HL-60 (cell line): ENCODE measurements at regions not wholly inside any gene's neighbourhood (a gene's known extent, or its start where the extent isn't known, plus 50 kb on each side); places are given as distances from the start of the nearest gene placed in this dataset.

Experiments
- DNase-seq, 2 experiments: peaks; one replicate each; pipeline ENCODE4 v3.0.0-alpha.2; 2010 to 2020; ENCODE audit warnings: low read depth in 1 of 2, low spot score in 1 of 2
- H3K27ac ChIP-seq: fragments of 250-450 bp; sonication (Bioruptor Pico); replicated peaks from 2 replicates; pipeline ENCODE4 v1.5.1; 2020; ENCODE audit warnings: mild to moderate bottlenecking, moderate library complexity
- H3K27me3 ChIP-seq: fragments of 250-450 bp; sonication (Bioruptor Pico); 2 replicates; pipeline ENCODE4 v1.5.1; 2021; ENCODE audit warnings: mild to moderate bottlenecking, moderate library complexity; ENCODE audit not compliant: insufficient read depth, poor library complexity, severe bottlenecking
- H3K4me3 ChIP-seq: replicated peaks from 2 replicates; pipeline ENCODE4 v1.5.1; 2011; ENCODE audit warnings: mild to moderate bottlenecking, control low read depth, low read length; ENCODE audit not compliant: insufficient read depth
- GABPA ChIP-seq: IDR thresholded peaks from 2 replicates; pipeline ENCODE4 v1.6.1; 2012; ENCODE audit warnings: low read depth
- POLR2AphosphoS5 ChIP-seq: IDR thresholded peaks from 2 replicates; pipeline ENCODE4 v1.6.1; 2012; ENCODE audit warnings: low read depth
- SPI1 ChIP-seq: IDR thresholded peaks from 2 replicates; pipeline ENCODE4 v1.6.1; 2012; ENCODE audit warnings: low read depth, mild to moderate bottlenecking, borderline replicate concordance
- TF ChIP-seq, protein P1 (sequence below): IDR thresholded peaks from one replicate; pipeline ENCODE4 v1.5.1; 2011; ENCODE audit warnings: low read length, control low read depth, inconsistent platforms; ENCODE audit not compliant: insufficient read depth
- TF ChIP-seq, protein P2 (sequence below): IDR thresholded peaks from 2 replicates; pipeline ENCODE4 v1.6.1; 2012; ENCODE audit warnings: low read depth; ENCODE audit not compliant: insufficient replicate concordance

DNA sequence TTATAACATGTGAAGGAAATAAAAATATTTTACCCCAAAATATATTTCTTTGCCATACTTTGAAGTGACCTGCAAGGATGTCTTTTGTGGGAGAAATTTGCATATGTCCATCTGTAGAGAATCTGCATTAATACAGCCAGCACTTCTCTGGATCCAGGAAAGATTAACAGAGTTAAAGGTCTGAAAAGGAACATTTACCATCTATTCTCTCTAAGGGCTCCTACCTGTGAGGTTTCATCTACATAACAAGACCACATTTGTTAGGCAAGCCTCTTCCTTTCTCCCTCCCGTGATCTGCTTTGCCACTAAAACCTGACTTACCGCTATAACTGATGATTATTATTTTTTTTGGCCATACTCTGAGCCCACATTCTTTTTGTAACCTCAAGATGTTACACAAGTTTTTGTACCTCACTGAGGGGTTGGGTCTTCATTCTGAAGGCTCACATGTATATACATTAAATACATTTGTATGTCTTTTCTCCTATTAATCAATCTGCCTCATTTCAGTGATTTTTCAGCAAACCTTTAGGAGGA lies 129.4 kb downstream of the AKR1D1 start:
- Histone ChIP-seq H3K27ac (no peak overlapping the region), H3K27me3 (no peaks in the 10 kb centered on the region), H3K4me3 (no peak overlapping the region)
- TF ChIP-seq, protein P1, sequence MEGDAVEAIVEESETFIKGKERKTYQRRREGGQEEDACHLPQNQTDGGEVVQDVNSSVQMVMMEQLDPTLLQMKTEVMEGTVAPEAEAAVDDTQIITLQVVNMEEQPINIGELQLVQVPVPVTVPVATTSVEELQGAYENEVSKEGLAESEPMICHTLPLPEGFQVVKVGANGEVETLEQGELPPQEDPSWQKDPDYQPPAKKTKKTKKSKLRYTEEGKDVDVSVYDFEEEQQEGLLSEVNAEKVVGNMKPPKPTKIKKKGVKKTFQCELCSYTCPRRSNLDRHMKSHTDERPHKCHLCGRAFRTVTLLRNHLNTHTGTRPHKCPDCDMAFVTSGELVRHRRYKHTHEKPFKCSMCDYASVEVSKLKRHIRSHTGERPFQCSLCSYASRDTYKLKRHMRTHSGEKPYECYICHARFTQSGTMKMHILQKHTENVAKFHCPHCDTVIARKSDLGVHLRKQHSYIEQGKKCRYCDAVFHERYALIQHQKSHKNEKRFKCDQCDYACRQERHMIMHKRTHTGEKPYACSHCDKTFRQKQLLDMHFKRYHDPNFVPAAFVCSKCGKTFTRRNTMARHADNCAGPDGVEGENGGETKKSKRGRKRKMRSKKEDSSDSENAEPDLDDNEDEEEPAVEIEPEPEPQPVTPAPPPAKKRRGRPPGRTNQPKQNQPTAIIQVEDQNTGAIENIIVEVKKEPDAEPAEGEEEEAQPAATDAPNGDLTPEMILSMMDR, result no peak
- TF ChIP-seq, protein P2, sequence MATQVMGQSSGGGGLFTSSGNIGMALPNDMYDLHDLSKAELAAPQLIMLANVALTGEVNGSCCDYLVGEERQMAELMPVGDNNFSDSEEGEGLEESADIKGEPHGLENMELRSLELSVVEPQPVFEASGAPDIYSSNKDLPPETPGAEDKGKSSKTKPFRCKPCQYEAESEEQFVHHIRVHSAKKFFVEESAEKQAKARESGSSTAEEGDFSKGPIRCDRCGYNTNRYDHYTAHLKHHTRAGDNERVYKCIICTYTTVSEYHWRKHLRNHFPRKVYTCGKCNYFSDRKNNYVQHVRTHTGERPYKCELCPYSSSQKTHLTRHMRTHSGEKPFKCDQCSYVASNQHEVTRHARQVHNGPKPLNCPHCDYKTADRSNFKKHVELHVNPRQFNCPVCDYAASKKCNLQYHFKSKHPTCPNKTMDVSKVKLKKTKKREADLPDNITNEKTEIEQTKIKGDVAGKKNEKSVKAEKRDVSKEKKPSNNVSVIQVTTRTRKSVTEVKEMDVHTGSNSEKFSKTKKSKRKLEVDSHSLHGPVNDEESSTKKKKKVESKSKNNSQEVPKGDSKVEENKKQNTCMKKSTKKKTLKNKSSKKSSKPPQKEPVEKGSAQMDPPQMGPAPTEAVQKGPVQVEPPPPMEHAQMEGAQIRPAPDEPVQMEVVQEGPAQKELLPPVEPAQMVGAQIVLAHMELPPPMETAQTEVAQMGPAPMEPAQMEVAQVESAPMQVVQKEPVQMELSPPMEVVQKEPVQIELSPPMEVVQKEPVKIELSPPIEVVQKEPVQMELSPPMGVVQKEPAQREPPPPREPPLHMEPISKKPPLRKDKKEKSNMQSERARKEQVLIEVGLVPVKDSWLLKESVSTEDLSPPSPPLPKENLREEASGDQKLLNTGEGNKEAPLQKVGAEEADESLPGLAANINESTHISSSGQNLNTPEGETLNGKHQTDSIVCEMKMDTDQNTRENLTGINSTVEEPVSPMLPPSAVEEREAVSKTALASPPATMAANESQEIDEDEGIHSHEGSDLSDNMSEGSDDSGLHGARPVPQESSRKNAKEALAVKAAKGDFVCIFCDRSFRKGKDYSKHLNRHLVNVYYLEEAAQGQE, result no peak
- TF ChIP-seq POLR2AphosphoS5 (no peak), GABPA (no peak), SPI1 (no peak)
- no peak for DNase-seq

DNA sequence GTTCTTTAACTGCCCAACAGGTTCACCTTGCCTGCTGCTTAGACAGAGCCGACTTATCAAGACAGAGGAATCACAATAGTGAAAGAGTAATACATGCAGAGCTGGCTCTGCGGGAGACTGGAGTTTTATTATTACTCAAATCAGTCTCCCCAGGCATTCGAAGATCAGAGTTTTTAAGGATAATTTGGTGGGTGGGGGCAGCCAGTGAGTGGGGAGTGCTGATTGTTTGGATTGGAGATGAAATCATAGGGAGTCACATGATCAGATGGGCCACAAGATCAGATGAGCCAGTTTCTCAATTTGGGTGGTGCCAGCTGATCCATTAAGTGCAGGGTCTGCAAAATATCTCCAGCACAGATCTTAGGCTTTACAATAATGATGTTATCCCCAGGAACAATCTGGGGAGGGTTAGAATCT lies 131.3 kb downstream of the AKR1D1 start:
- Histone ChIP-seq H3K27ac (no peak overlapping the region), H3K4me3 (no peak overlapping the region), H3K27me3 (no peaks in the 10 kb centered on the region)
- no peak for DNase-seq
- TF ChIP-seq, protein P1, result no peak
- TF ChIP-seq POLR2AphosphoS5 (no peak), GABPA (no peak), SPI1 (no peak)
- TF ChIP-seq, protein P2, result no peak

DNA sequence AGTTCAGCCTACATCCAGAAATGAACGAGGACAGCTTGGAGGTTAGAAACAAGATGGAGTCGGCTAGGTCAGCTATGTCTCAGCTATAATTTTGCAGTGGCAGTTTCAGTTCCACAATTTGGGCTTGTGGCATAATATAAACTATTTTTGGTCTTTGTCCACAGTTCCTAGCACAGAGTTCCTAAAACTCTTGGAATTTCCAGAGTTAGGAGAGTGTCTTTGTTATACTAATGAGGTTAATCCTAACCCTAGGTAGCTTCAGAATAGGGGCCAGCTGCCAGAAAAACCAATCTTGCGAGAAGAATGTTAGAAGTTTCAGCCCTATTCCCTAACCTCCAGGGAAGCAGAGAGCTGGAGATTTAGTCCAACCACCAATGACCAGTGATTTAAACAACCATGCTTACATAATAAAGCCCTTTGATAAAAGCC lies 131.9 kb downstream of the AKR1D1 start:
- Histone ChIP-seq H3K4me3 (no peak overlapping the region), H3K27ac (no peak overlapping the region), H3K27me3 (no peaks in the 10 kb centered on the region)
- DNase-seq, result no peak
- TF ChIP-seq, protein P1, result no peak
- TF ChIP-seq, protein P2, result no peak
- TF ChIP-seq GABPA, result no peak
- TF ChIP-seq POLR2AphosphoS5, result no peak
- TF ChIP-seq SPI1, result no peak
